GM23338 (cell line): ENCODE measurements at regions not wholly inside any gene's neighbourhood (a gene's known extent, or its start where the extent isn't known, plus 50 kb on each side); places are given as distances from the start of the nearest gene placed in this dataset.

Experiments used
- ATAC-seq: fragments of 200-7000 bp; cut with Tn5 transposase; 3 replicates; pipeline ENCODE4 v1.9.1; 2020
- DNase-seq: peaks from one replicate; pipeline ENCODE4 v3.0.0-alpha.2; 2015; ENCODE audit warnings: low spot score
- H2AFZ ChIP-seq: fragments of 200-600 bp; sonication (generic); 2 replicates; pipeline ENCODE4 v1.8.0; 2016; ENCODE audit warnings: antibody characterized with exemption, mild to moderate bottlenecking, moderate library complexity
- H3F3A ChIP-seq: fragments of 200-600 bp; sonication (generic); replicated peaks from 2 replicates; pipeline ENCODE4 v1.8.0; 2017; ENCODE audit warnings: antibody characterized with exemption, mixed run types, low read depth
- H3K27ac ChIP-seq: fragments of 200-600 bp; sonication (generic); 2 replicates; pipeline ENCODE4 v1.6.1; 2016; ENCODE audit warnings: low read depth
- H3K27me3 ChIP-seq: fragments of 200-600 bp; sonication (generic); 2 replicates; pipeline ENCODE4 v1.8.0; 2016; ENCODE audit warnings: mild to moderate bottlenecking, mixed run types, moderate library complexity; ENCODE audit not compliant: insufficient read depth
- H3K36me3 ChIP-seq: fragments of 200-600 bp; sonication (generic); 2 replicates; pipeline ENCODE4 v1.8.0; 2016; ENCODE audit warnings: mild to moderate bottlenecking; ENCODE audit not compliant: insufficient read depth
- H3K4me1 ChIP-seq: fragments of 200-600 bp; sonication (generic); 2 replicates; pipeline ENCODE4 v1.8.0; 2016; ENCODE audit warnings: mild to moderate bottlenecking, moderate library complexity; ENCODE audit not compliant: insufficient read depth
- H3K4me2 ChIP-seq: fragments of 200-600 bp; sonication (generic); 2 replicates; pipeline ENCODE4 v1.7.1; 2017; ENCODE audit warnings: mixed run types
- H3K4me3 ChIP-seq: fragments of 200-600 bp; sonication (generic); 2 replicates; pipeline ENCODE4 v1.6.1; 2016; ENCODE audit warnings: mixed run types
- H3K79me2 ChIP-seq: fragments of 200-600 bp; sonication (generic); replicated peaks from 2 replicates; pipeline ENCODE4 v1.8.0; 2017; ENCODE audit warnings: mild to moderate bottlenecking; ENCODE audit not compliant: insufficient read depth
- H3K9me2 ChIP-seq: fragments of 200-600 bp; sonication (generic); 2 replicates; pipeline ENCODE4 v1.8.0; 2017; ENCODE audit not compliant: insufficient read depth
- H4K20me1 ChIP-seq: fragments of 200-600 bp; sonication (generic); replicated peaks from 2 replicates; pipeline ENCODE4 v1.8.0; 2017; ENCODE audit warnings: mild to moderate bottlenecking; ENCODE audit not compliant: insufficient read depth
- H3K27ac Mint-ChIP-seq: 2 replicates; pipeline ENCODE4 v1.8.0; 2020; ENCODE audit warnings: inconsistent platforms, mild to moderate bottlenecking, moderate library complexity, mixed read lengths
- H3K27me3 Mint-ChIP-seq: 3 replicates; pipeline ENCODE4 v1.8.0; 2022; ENCODE audit warnings: low read depth, mild to moderate bottlenecking, moderate library complexity, mixed read lengths, inconsistent platforms; ENCODE audit not compliant: insufficient read depth, poor library complexity
- H3K36me3 Mint-ChIP-seq: 3 replicates; pipeline ENCODE4 v1.8.0; 2021; ENCODE audit warnings: low read depth, mild to moderate bottlenecking, inconsistent platforms, moderate library complexity, mixed read lengths
- H3K4me1 Mint-ChIP-seq: 3 replicates; pipeline ENCODE4 v1.8.0; 2020; ENCODE audit warnings: mild to moderate bottlenecking, inconsistent platforms, mixed read lengths
- H3K4me3 Mint-ChIP-seq: 3 replicates; pipeline ENCODE4 v1.8.0; 2021; ENCODE audit warnings: moderate library complexity, mild to moderate bottlenecking, inconsistent platforms, mixed read lengths
- H3K9me3 Mint-ChIP-seq: 3 replicates; pipeline ENCODE4 v1.8.0; 2020; ENCODE audit warnings: moderate library complexity, mild to moderate bottlenecking, inconsistent platforms, mixed read lengths
- CREB1 ChIP-seq: fragments of 250-450 bp; sonication (Bioruptor Pico); IDR thresholded peaks from 2 replicates; pipeline ENCODE4 v1.5.0; 2020; ENCODE audit warnings: low read depth, mild to moderate bottlenecking, moderate library complexity
- CTCF ChIP-seq, 2 experiments: fragments of 200-600 bp in 1 of 2; sonication (generic) in 1 of 2; conservative IDR thresholded peaks; 2 replicates each; pipeline versions ENCODE4 v1.5.1 to v1.6.1; 2016 to 2017; ENCODE audit warnings: antibody characterized with exemption in 2 of 2, low read depth in 2 of 2, mild to moderate bottlenecking in 2 of 2, moderate library complexity in 1 of 2
- ETS1 ChIP-seq: IDR thresholded peaks from 2 replicates; pipeline ENCODE4 v1.6.1; 2016; ENCODE audit warnings: antibody characterized with exemption
- EZH2 ChIP-seq: fragments of 200-600 bp; sonication (generic); IDR thresholded peaks from one replicate; pipeline ENCODE4 v1.8.0; 2017; ENCODE audit warnings: antibody characterized with exemption, mild to moderate bottlenecking, low read depth; ENCODE audit not compliant: unreplicated experiment
- EZH2phosphoT487 ChIP-seq: fragments of 200-600 bp; sonication (generic); IDR thresholded peaks from one replicate; pipeline ENCODE4 v1.8.1; 2018; ENCODE audit warnings: antibody characterized with exemption; ENCODE audit not compliant: unreplicated experiment
- JUNB ChIP-seq: IDR thresholded peaks from one replicate; pipeline ENCODE4 v1.6.1; 2016; ENCODE audit warnings: antibody characterized with exemption; ENCODE audit not compliant: unreplicated experiment
- NANOG ChIP-seq: IDR thresholded peaks from 2 replicates; pipeline ENCODE4 v1.6.1; 2016; ENCODE audit warnings: antibody characterized with exemption, borderline replicate concordance
- POLR2AphosphoS5 ChIP-seq: IDR thresholded peaks from 2 replicates; pipeline ENCODE4 v1.6.1; 2016; ENCODE audit warnings: antibody characterized with exemption, low read depth
- STAT1 ChIP-seq: IDR thresholded peaks from one replicate; pipeline ENCODE4 v1.6.1; 2016; ENCODE audit warnings: antibody characterized with exemption; ENCODE audit not compliant: unreplicated experiment
- ZNF114 ChIP-seq: fragments of 250-450 bp; sonication (Bioruptor Pico); IDR thresholded peaks from 2 replicates; pipeline ENCODE4 v1.5.0; 2020; ENCODE audit warnings: mild to moderate bottlenecking, moderate library complexity
- ZNF331 ChIP-seq: fragments of 250-450 bp; sonication (Bioruptor Pico); IDR thresholded peaks from 2 replicates; pipeline ENCODE4 v1.5.0; 2020; ENCODE audit warnings: low read depth, mild to moderate bottlenecking, moderate library complexity
- TF ChIP-seq, protein P1 (sequence below): fragments of 250-450 bp; sonication (Bioruptor Pico); IDR thresholded peaks from 2 replicates; pipeline ENCODE4 v1.5.0; 2020; ENCODE audit warnings: mild to moderate bottlenecking, moderate library complexity
- TF ChIP-seq, protein P2 (sequence below): IDR thresholded peaks from one replicate; pipeline ENCODE4 v1.6.1; 2018; ENCODE audit warnings: antibody characterized with exemption; ENCODE audit not compliant: unreplicated experiment

GRCh38 chr3:187833375-187833774 is 88.1 kb upstream of the BCL6 start:
- Mint-ChIP-seq H3K36me3 (no peaks in the 10 kb centered on the region), H3K27ac (no peak overlapping the region), H3K4me1 (no peaks in the 10 kb centered on the region), H3K27me3 (peaks cover 4% of the 10 kb centered on the region), H3K4me3 (no peak overlapping the region), H3K9me3 (no peaks in the 10 kb centered on the region)
- DNase-seq (no peak), ATAC-seq (no peak)
- Histone ChIP-seq H3K4me2 (no peak overlapping the region), H3K4me3 (no peak overlapping the region), H3K4me1 (no peaks in the 10 kb centered on the region), H3F3A (no peaks in the 10 kb centered on the region), H3K36me3 (no peaks in the 10 kb centered on the region), H4K20me1 (no peaks in the 10 kb centered on the region), H2AFZ (no peak overlapping the region), H3K9me2 (no peaks in the 10 kb centered on the region), H3K27me3 (no peaks in the 10 kb centered on the region), H3K27ac (no peak overlapping the region), H3K79me2 (no peaks in the 10 kb centered on the region)
- TF ChIP-seq, protein P1, sequence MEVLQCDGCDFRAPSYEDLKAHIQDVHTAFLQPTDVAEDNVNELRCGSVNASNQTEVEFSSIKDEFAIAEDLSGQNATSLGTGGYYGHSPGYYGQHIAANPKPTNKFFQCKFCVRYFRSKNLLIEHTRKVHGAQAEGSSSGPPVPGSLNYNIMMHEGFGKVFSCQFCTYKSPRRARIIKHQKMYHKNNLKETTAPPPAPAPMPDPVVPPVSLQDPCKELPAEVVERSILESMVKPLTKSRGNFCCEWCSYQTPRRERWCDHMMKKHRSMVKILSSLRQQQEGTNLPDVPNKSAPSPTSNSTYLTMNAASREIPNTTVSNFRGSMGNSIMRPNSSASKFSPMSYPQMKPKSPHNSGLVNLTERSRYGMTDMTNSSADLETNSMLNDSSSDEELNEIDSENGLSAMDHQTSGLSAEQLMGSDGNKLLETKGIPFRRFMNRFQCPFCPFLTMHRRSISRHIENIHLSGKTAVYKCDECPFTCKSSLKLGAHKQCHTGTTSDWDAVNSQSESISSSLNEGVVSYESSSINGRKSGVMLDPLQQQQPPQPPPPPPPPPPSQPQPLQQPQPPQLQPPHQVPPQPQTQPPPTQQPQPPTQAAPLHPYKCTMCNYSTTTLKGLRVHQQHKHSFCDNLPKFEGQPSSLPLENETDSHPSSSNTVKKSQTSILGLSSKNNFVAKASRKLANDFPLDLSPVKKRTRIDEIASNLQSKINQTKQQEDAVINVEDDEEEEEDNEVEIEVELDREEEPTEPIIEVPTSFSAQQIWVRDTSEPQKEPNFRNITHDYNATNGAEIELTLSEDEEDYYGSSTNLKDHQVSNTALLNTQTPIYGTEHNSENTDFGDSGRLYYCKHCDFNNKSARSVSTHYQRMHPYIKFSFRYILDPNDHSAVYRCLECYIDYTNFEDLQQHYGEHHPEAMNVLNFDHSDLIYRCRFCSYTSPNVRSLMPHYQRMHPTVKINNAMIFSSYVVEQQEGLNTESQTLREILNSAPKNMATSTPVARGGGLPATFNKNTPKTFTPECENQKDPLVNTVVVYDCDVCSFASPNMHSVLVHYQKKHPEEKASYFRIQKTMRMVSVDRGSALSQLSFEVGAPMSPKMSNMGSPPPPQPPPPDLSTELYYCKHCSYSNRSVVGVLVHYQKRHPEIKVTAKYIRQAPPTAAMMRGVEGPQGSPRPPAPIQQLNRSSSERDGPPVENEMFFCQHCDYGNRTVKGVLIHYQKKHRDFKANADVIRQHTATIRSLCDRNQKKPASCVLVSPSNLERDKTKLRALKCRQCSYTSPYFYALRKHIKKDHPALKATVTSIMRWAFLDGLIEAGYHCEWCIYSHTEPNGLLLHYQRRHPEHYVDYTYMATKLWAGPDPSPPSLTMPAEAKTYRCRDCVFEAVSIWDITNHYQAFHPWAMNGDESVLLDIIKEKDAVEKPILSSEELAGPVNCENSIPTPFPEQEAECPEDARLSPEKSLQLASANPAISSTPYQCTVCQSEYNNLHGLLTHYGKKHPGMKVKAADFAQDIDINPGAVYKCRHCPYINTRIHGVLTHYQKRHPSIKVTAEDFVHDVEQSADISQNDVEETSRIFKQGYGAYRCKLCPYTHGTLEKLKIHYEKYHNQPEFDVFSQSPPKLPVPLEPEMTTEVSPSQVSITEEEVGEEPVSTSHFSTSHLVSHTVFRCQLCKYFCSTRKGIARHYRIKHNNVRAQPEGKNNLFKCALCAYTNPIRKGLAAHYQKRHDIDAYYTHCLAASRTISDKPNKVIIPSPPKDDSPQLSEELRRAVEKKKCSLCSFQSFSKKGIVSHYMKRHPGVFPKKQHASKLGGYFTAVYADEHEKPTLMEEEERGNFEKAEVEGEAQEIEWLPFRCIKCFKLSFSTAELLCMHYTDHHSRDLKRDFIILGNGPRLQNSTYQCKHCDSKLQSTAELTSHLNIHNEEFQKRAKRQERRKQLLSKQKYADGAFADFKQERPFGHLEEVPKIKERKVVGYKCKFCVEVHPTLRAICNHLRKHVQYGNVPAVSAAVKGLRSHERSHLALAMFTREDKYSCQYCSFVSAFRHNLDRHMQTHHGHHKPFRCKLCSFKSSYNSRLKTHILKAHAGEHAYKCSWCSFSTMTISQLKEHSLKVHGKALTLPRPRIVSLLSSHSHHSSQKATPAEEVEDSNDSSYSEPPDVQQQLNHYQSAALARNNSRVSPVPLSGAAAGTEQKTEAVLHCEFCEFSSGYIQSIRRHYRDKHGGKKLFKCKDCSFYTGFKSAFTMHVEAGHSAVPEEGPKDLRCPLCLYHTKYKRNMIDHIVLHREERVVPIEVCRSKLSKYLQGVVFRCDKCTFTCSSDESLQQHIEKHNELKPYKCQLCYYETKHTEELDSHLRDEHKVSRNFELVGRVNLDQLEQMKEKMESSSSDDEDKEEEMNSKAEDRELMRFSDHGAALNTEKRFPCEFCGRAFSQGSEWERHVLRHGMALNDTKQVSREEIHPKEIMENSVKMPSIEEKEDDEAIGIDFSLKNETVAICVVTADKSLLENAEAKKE (CRISPR knock-in tag), result no peak
- TF ChIP-seq ZNF331 (no peak), EZH2 (no peak), CREB1 (CRISPR knock-in tag) (no peak), POLR2AphosphoS5 (no peak), ETS1 (no peak), CTCF (conservative IDR thresholded peaks at IDR 0.05; ENCODE audit: low read depth in 2 of 2) (no peak), STAT1 (no peak), EZH2phosphoT487 (no peak), JUNB (no peak), NANOG (no peak), ZNF114 (no peak)
- TF ChIP-seq, protein P2, sequence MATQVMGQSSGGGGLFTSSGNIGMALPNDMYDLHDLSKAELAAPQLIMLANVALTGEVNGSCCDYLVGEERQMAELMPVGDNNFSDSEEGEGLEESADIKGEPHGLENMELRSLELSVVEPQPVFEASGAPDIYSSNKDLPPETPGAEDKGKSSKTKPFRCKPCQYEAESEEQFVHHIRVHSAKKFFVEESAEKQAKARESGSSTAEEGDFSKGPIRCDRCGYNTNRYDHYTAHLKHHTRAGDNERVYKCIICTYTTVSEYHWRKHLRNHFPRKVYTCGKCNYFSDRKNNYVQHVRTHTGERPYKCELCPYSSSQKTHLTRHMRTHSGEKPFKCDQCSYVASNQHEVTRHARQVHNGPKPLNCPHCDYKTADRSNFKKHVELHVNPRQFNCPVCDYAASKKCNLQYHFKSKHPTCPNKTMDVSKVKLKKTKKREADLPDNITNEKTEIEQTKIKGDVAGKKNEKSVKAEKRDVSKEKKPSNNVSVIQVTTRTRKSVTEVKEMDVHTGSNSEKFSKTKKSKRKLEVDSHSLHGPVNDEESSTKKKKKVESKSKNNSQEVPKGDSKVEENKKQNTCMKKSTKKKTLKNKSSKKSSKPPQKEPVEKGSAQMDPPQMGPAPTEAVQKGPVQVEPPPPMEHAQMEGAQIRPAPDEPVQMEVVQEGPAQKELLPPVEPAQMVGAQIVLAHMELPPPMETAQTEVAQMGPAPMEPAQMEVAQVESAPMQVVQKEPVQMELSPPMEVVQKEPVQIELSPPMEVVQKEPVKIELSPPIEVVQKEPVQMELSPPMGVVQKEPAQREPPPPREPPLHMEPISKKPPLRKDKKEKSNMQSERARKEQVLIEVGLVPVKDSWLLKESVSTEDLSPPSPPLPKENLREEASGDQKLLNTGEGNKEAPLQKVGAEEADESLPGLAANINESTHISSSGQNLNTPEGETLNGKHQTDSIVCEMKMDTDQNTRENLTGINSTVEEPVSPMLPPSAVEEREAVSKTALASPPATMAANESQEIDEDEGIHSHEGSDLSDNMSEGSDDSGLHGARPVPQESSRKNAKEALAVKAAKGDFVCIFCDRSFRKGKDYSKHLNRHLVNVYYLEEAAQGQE, result no peak
